ENCODE measurements at regions not wholly inside any gene's neighbourhood (a gene's known extent, or its start where the extent isn't known, plus 50 kb on each side); places are given as distances from the start of the nearest gene placed in this dataset.

- Mint-ChIP-seq H3K27ac (no peak overlapping the region), H3K36me3 (no peaks in the 10 kb centered on the region), H3K4me1 (no peaks in the 10 kb centered on the region), H3K4me3 (no peak overlapping the region), H3K27me3 (peaks cover 24 to 28% of the 10 kb centered on the region in 2 donors), H3K9me3 (peaks cover 0 to 1% of the 10 kb centered on the region in 2 donors)
- DNase-seq, result no peak
- no peak for ATAC-seq (replicated peaks)
These were observed 104.1 kb upstream of the PTPN1 start for GRCh38 chr20:50405915-50406609.

GRCh38 chr20:50406610-50407136 is 103.5 kb upstream of the PTPN1 start:
- ATAC-seq (replicated peaks) (no peak), DNase-seq (no peak)
- H3K27me3 Mint-ChIP-seq, result peaks cover 28 to 34% of the 10 kb centered on the region in 2 donors
- H3K4me1 Mint-ChIP-seq, result no peaks in the 10 kb centered on the region
- no peak overlapping the region for H3K27ac Mint-ChIP-seq
- H3K9me3 Mint-ChIP-seq, result peaks cover 0 to 1% of the 10 kb centered on the region in 2 donors
- no peak overlapping the region for H3K4me3 Mint-ChIP-seq
- H3K36me3 Mint-ChIP-seq, result no peaks in the 10 kb centered on the region

GRCh38 chr20:50408526-50409364 is 101.4 kb upstream of the PTPN1 start:
- H3K27me3 Mint-ChIP-seq, result peaks cover 31 to 39% of the 10 kb centered on the region in 2 donors
- H3K9me3 Mint-ChIP-seq, result peaks cover 0 to 3% of the 10 kb centered on the region in 2 donors
- no peak for DNase-seq
- H3K4me3 Mint-ChIP-seq, result no peak overlapping the region
- no peaks in the 10 kb centered on the region for H3K4me1 Mint-ChIP-seq
- no peaks in the 10 kb centered on the region for H3K36me3 Mint-ChIP-seq
- H3K27ac Mint-ChIP-seq, result no peak overlapping the region
- ATAC-seq (replicated peaks), result no peak

DNA sequence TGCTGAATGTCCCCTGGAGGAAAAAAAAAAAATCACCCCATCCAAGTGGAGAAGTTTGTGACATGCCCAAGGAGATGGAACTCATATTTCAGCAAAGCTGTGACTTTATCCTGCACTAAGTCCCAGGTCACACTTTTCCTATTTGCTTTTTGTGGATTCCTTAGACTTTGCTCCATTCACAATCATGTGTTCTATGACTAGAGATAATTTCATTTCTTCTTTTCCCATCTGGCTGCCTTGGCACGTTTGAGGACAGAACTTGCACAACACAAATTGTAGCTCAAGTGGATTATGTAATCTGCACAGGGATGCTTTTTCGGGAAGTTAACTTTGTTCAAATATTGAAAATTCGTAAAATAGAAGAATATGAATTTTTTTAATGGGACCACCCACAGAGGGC is 100.7 kb upstream of the PTPN1 start:
- no peak overlapping the region for H3K27ac Mint-ChIP-seq
- peaks cover 31% of the 10 kb centered on the region in 2 donors for H3K27me3 Mint-ChIP-seq
- no peak overlapping the region for H3K4me3 Mint-ChIP-seq
- no peak for ATAC-seq (replicated peaks)
- no peaks in the 10 kb centered on the region for H3K36me3 Mint-ChIP-seq
- no peak for DNase-seq
- H3K4me1 Mint-ChIP-seq, result no peaks in the 10 kb centered on the region
- H3K9me3 Mint-ChIP-seq, result peaks cover 0 to 4% of the 10 kb centered on the region in 2 donors

DNA sequence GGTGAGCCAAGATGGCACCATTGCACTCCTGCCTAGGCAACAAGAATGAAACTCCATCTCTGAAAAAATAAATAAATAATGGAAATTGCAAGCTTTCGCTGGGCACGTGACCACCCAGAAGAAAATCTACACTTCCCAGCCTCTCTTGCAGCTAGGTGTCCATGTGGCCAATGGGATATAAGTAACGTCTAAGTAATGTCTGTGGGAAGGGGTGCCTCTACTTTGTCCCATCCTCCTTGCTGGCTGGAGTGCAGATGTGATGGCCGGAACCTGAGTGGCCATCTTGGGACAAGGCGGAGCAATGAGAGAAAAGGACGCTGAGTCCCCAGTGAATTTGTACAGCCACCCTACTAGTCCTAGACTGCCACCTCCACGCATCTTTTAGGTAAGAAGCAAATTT is 99.8 kb upstream of the PTPN1 start:
- Mint-ChIP-seq H3K27me3 (peaks cover 31% of the 10 kb centered on the region in 2 donors), H3K27ac (no peak overlapping the region), H3K9me3 (peaks cover 0 to 4% of the 10 kb centered on the region in 2 donors), H3K4me3 (no peak overlapping the region), H3K4me1 (no peaks in the 10 kb centered on the region), H3K36me3 (no peaks in the 10 kb centered on the region)
- no peak for ATAC-seq (replicated peaks)
- no peak for DNase-seq

- Mint-ChIP-seq H3K27me3 (peaks cover 32 to 33% of the 10 kb centered on the region in 2 donors), H3K36me3 (no peaks in the 10 kb centered on the region), H3K4me1 (no peaks in the 10 kb centered on the region), H3K9me3 (peaks cover 0 to 4% of the 10 kb centered on the region in 2 donors), H3K4me3 (no peak overlapping the region), H3K27ac (no peak overlapping the region)
- DNase-seq (no peak), ATAC-seq (replicated peaks) (no peak)
These were observed 98.1 kb upstream of the PTPN1 start for GRCh38 chr20:50412069-50412468.

GRCh38 chr20:50412499-50412898 is 97.7 kb upstream of the PTPN1 start:
- Mint-ChIP-seq H3K27ac (no peak overlapping the region), H3K27me3 (peaks cover 33 to 35% of the 10 kb centered on the region in 2 donors), H3K9me3 (peaks cover 0 to 4% of the 10 kb centered on the region in 2 donors), H3K4me3 (no peak overlapping the region), H3K36me3 (no peaks in the 10 kb centered on the region), H3K4me1 (peaks cover 0 to 2% of the 10 kb centered on the region in 2 donors)
- DNase-seq, result no peak
- no peak for ATAC-seq (replicated peaks)

- H3K36me3 Mint-ChIP-seq, result no peaks in the 10 kb centered on the region
- DNase-seq (no peak), ATAC-seq (replicated peaks) (no peak)
- peaks cover 0 to 4% of the 10 kb centered on the region in 2 donors for H3K9me3 Mint-ChIP-seq
- peaks cover 0 to 2% of the 10 kb centered on the region in 2 donors for H3K4me1 Mint-ChIP-seq
- peaks cover 39 to 40% of the 10 kb centered on the region in 2 donors for H3K27me3 Mint-ChIP-seq
- H3K4me3 Mint-ChIP-seq, result no peak overlapping the region
- H3K27ac Mint-ChIP-seq, result no peak overlapping the region
These were observed 97.1 kb upstream of the PTPN1 start for GRCh38 chr20:50413088-50413500.

GRCh38 chr20:50415021-50415515 is 95.1 kb upstream of the PTPN1 start:
- H3K4me3 Mint-ChIP-seq, result no peak overlapping the region
- no peak overlapping the region for H3K27ac Mint-ChIP-seq

DNA sequence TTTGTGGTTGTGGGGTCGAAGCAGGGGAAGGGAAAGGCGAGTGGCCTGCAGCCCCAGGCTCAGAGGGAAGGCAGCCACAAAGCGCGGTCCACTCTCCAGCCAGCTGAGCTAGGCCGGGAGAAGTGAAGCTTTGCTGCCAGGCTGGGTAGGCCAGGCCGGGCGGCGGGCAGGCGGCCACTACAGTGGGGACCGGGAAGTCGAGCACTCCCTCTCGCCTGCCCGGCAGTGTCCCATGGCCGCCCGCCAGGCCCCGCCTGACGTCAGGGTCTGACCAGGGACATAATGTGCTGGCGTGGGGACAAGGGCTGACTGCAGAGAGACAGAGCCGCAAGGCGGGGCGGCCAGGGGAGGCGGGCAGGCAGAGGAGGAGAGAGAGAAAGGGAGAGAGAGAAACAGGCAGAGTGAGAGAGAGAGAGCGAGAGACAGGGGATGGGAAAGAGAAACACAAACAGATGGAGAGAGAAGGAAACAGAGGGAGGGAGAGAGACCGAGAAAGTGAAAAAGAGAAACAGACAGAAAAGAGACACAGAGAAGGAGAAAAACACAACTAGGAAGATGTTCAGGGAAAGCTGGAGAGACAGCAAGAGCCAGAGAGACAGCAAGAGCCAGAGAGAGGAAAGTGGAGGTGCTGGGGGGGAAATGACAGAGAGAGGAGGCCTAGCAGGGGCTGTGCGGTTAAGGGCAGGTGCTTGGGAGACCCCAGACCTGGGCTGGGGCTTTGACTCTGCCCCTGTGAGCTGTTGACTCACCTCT is 94.5 kb upstream of the PTPN1 start:
- H3K27me3 Mint-ChIP-seq, result peaks cover 37 to 46% of the 10 kb centered on the region in 2 donors
- H3K9me3 Mint-ChIP-seq, result peaks cover 4 to 8% of the 10 kb centered on the region in 2 donors
- H3K4me3 Mint-ChIP-seq, result no peak overlapping the region
- no peak for DNase-seq
- no peak overlapping the region for H3K27ac Mint-ChIP-seq
- ATAC-seq (replicated peaks), result no peak
- H3K36me3 Mint-ChIP-seq, result no peaks in the 10 kb centered on the region
- H3K4me1 Mint-ChIP-seq, result peaks cover 0 to 2% of the 10 kb centered on the region in 2 donors

More at GRCh38 chr20:50415021-50415515, 95.1 kb upstream of the PTPN1 start:
- H3K27me3 Mint-ChIP-seq, result peaks cover 41 to 51% of the 10 kb centered on the region in 2 donors
- no peak for ATAC-seq (replicated peaks)
- H3K4me1 Mint-ChIP-seq, result peaks cover 0 to 2% of the 10 kb centered on the region in 2 donors
- no peaks in the 10 kb centered on the region for H3K36me3 Mint-ChIP-seq
- peaks cover 5 to 8% of the 10 kb centered on the region in 2 donors for H3K9me3 Mint-ChIP-seq
- DNase-seq, result no peak

GRCh38 chr20:50416269-50417022 is 93.7 kb upstream of the PTPN1 start:
- ATAC-seq (replicated peaks) (no peak), DNase-seq (no peak)
- H3K27ac Mint-ChIP-seq, result no peak overlapping the region
- H3K4me1 Mint-ChIP-seq, result peaks cover 0 to 2% of the 10 kb centered on the region in 2 donors
- no peaks in the 10 kb centered on the region for H3K36me3 Mint-ChIP-seq
- peaks cover 4 to 8% of the 10 kb centered on the region in 2 donors for H3K9me3 Mint-ChIP-seq
- peaks cover 36 to 42% of the 10 kb centered on the region in 2 donors for H3K27me3 Mint-ChIP-seq
- H3K4me3 Mint-ChIP-seq, result no peak overlapping the region

DNA sequence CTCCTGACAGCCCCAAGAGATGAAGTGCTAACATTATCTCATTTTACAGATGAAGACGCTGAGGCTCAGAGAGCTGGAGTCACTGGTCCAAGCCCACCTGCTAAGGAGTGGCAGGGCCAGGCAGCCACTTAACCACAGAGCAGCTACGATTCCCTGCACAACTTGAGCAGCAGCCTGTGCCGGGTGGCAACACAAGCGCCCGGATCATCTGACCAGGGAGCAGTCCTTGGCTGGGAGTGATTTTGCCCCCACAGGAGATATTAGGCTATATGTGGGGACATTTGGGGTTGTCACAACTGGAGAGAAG is 93.2 kb upstream of the PTPN1 start:
- Mint-ChIP-seq H3K4me1 (peaks cover 0 to 2% of the 10 kb centered on the region in 2 donors), H3K27me3 (peaks cover 31 to 37% of the 10 kb centered on the region in 2 donors), H3K9me3 (peaks cover 6 to 8% of the 10 kb centered on the region in 2 donors), H3K27ac (no peak overlapping the region), H3K4me3 (no peak overlapping the region), H3K36me3 (no peaks in the 10 kb centered on the region)
- DNase-seq (no peak), ATAC-seq (replicated peaks) (no peak)

- ATAC-seq (replicated peaks) (peak in 1 of 2 donors; percentile 31), DNase-seq (no peak)
- Mint-ChIP-seq H3K9me3 (peaks cover 6 to 8% of the 10 kb centered on the region in 2 donors), H3K27ac (no peak overlapping the region), H3K36me3 (no peaks in the 10 kb centered on the region), H3K27me3 (peaks cover 34 to 35% of the 10 kb centered on the region in 2 donors), H3K4me1 (peaks cover 0 to 2% of the 10 kb centered on the region in 2 donors), H3K4me3 (no peak overlapping the region)
These were observed 92.5 kb upstream of the PTPN1 start for GRCh38 chr20:50417484-50418235.
